GM18498 (cell line): ENCODE measurements at regions not wholly inside any gene's neighbourhood (a gene's known extent, or its start where the extent isn't known, plus 50 kb on each side); places are given as distances from the start of the nearest gene placed in this dataset.

Experiments used
- ATAC-seq: cut with Tn5 transposase; IDR thresholded peaks from one replicate; pipeline ENCODE4 v1.9.1; 2021; ENCODE audit warnings: mild to moderate bottlenecking, moderate library complexity; ENCODE audit not compliant: unreplicated experiment

- ATAC-seq, result no peak
These were observed 232.0 kb upstream of the NRP1 start for GRCh38 chr10:33566426-33566825.

GRCh38 chr10:33566001-33566400 lies 231.5 kb upstream of the NRP1 start:
- no peak for ATAC-seq

GRCh38 chr10:33565231-33565630 lies 230.8 kb upstream of the NRP1 start:
- no peak for ATAC-seq

GRCh38 chr10:33559105-33559504 lies 224.6 kb upstream of the NRP1 start:
- ATAC-seq, result no peak

GRCh38 chr10:33557313-33557712 lies 222.8 kb upstream of the NRP1 start:
- ATAC-seq, result no peak

- no peak for ATAC-seq
These were observed 222.2 kb upstream of the NRP1 start for GRCh38 chr10:33556620-33557019.

- ATAC-seq, result no peak
These were observed 221.6 kb upstream of the NRP1 start for GRCh38 chr10:33556103-33556502.

- no peak for ATAC-seq
These were observed 219.5 kb upstream of the NRP1 start for GRCh38 chr10:33553748-33554571.

- no peak for ATAC-seq
These were observed 217.8 kb upstream of the NRP1 start for GRCh38 chr10:33552290-33552689.

GRCh38 chr10:33550811-33551210 lies 216.3 kb upstream of the NRP1 start:
- ATAC-seq, result no peak

- no peak for ATAC-seq
These were observed 213.5 kb upstream of the NRP1 start for GRCh38 chr10:33547976-33548375.

GRCh38 chr10:33546031-33546430 lies 211.6 kb upstream of the NRP1 start:
- no peak for ATAC-seq

- ATAC-seq, result no peak
These were observed 208.5 kb upstream of the NRP1 start for GRCh38 chr10:33542752-33543505.

GRCh38 chr10:33539116-33539515 lies 204.6 kb upstream of the NRP1 start:
- no peak for ATAC-seq

- no peak for ATAC-seq
These were observed 202.6 kb upstream of the NRP1 start for GRCh38 chr10:33537066-33537465.

GRCh38 chr10:33536508-33536907 lies 202.0 kb upstream of the NRP1 start:
- no peak for ATAC-seq

- ATAC-seq, result no peak
These were observed 201.4 kb upstream of the NRP1 start for GRCh38 chr10:33535866-33536265.

GRCh38 chr10:33534416-33534815 lies 199.9 kb upstream of the NRP1 start:
- ATAC-seq, result no peak

GRCh38 chr10:33533612-33534011 lies 199.1 kb upstream of the NRP1 start:
- no peak for ATAC-seq

GRCh38 chr10:33532901-33533300 lies 198.4 kb upstream of the NRP1 start:
- no peak for ATAC-seq

- no peak for ATAC-seq
These were observed 194.8 kb upstream of the NRP1 start for GRCh38 chr10:33529234-33529633.

GRCh38 chr10:33524966-33525365 lies 190.5 kb upstream of the NRP1 start:
- ATAC-seq, result no peak
